CD4-positive, alpha-beta T cell treated with Interleukin-1 beta for 1 hour (primary cell): ENCODE measurements at regions not wholly inside any gene's neighbourhood (a gene's known extent, or its start where the extent isn't known, plus 50 kb on each side); places are given as distances from the start of the nearest gene placed in this dataset.
A peak's percentile ranks its signal among the peaks of the same experiment; 100 is the strongest.

Source experiments
- DNase-seq, 2 donors: peaks; one replicate each; pipeline ENCODE4 v3.0.0-alpha.2; 2020 to 2022

DNA sequence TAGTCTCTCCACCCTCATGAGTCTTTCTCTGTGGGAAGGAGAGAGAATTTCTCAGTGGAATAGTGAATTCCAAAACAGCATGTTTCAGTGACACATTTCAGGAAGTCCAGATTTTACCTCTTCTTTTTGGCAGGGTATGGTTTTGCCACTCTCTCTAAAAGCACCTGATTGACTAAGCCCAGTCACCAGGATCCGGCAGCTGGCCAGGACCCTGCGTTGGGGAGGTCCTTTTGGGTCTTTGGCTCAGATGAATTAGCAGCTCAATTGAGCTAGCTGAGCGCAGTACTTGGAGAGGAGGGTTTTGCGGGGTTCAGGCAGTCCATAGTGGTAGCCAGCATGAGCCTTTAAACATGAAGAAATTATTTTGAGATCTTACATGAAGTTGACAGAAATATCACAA is 548.2 kb downstream of the PDCD6IP start:
- no peak for DNase-seq

DNA sequence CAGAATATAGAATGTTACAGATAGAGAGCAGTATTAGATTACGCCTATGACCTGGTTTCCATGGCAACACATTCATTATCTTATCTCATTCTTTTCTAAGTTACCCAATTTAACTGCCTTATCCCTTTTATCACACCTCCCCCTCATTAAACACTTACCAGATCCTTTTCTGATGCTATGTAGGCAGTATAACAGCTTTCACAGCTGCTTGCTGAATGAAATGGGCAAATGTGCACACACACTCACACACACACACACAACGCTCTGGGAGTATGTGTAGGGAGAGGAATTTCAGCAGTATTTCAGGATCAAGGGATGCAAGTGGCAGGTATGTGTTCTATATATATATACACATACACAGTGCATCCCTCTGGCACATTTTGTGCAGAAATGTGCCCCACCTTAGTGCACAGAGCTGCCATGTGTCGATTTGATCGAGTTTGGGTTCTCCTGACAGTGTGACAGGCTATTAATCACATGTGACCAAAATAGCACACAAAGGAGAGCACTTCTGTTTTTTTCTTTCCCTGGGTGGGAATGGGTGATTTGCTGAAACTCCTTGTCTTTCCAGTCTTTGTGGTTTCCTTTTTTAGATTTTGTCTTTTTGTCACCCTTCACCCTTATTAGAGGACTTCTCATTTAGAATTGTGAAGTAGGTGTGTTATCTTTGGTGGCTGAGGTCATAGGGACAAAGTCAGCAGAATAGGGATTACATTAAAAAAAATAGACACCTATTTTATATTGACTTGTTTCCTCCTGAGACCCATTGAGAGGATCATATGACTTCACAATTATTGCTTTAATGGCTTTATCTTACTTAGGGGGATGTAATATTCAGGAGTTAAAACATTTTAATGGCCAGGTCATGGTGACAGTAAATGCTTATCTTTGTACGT is 553.7 kb downstream of the PDCD6IP start:
- DNase-seq = no peak

- DNase-seq = no peak
Measured at GRCh38 chr3:34352778-34353331, 554.4 kb downstream of the PDCD6IP start.

GRCh38 chr3:34357461-34357860 is 559.0 kb downstream of the PDCD6IP start:
- DNase-seq = no peak

- DNase-seq = no peak
Measured at GRCh38 chr3:34359064-34359463, 560.6 kb downstream of the PDCD6IP start.

GRCh38 chr3:34360713-34361112 is 562.3 kb downstream of the PDCD6IP start:
- no peak for DNase-seq

GRCh38 chr3:34361921-34362320 is 563.5 kb downstream of the PDCD6IP start:
- DNase-seq = peak in 1 of 2 donors; percentile 22

DNA sequence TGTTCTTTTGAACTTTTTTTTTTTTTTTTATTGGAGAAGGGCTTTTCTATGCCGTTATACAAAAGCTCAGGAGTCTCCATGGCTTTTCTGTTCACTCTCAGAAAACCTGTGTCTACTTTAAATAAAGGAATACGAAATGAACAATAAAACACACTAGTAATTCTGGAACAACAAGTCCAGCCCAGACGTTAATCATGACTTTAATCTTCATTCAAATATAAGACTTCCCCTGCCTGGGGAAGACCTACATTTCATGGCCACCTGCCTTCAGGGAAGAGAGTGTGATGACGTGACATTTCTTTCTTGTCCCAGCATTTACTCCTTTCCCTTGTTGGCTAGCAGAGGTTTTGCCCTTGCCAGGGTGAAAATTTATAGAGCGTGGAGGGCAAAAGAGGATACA is 564.5 kb downstream of the PDCD6IP start:
- DNase-seq = no peak

- no peak for DNase-seq
Measured at GRCh38 chr3:34363881-34364280, 565.5 kb downstream of the PDCD6IP start.

- DNase-seq = no peak
Measured at GRCh38 chr3:34364335-34364734, 565.9 kb downstream of the PDCD6IP start.

DNA sequence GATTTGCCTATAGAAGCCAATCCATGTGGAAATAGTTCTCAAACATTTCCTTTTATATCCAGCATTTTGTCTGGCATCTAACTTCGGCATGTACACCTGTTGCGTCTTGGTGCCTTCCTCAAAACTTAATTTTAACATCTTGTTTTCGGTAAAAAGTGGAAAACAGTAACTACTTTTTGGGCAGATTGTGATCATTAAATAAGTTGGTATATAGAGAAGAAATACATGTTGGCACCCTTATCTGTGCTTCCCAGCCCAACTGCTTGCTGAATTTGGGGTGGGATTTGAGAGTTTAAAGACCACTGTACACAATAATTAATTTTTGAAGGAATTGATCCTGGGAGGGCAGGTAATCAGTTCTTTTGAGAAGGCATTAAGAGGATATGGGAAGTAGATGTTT is 566.8 kb downstream of the PDCD6IP start:
- DNase-seq = no peak

DNA sequence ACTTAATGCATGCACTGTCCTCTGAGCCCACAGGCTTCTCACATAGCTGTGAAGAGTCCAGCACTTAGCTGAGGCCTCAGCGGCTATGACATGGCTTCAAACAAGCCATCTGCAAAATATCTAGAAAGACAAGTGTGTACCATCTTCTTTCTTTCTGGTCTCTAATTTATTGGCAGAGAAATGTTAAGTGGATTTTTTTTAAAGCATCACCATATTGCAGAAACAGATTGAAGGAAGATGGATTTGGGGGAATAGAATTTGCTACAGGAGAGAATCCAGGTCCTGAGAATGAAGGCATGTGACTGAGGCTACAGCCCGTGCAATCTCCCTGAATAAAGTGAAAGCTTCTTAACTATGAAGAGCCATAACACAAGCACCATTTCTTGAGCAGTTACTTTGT is 567.3 kb downstream of the PDCD6IP start:
- DNase-seq = no peak

- no peak for DNase-seq
Measured at GRCh38 chr3:34367521-34367920, 569.1 kb downstream of the PDCD6IP start.

DNA sequence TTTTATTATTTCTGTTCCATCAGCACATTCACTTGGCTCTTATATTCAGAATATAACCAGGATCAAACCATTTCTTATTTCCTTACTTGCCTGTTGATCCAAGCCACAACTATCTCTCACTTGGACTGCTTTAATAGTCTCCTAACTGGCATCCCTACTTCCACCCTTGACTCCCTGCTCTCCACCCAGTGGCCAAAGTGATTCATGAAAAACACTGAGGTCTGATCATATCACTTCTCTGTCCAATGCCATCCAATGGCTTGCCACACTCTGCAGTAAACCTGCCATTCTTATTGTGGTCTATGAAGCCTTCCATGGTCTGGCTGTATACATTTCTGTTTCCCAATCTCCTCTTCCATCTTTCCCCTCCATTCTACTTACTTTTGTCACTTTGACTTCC is 576.1 kb downstream of the PDCD6IP start:
- DNase-seq = no peak

- no peak for DNase-seq
Measured at GRCh38 chr3:34376691-34377090, 578.3 kb downstream of the PDCD6IP start.

DNA sequence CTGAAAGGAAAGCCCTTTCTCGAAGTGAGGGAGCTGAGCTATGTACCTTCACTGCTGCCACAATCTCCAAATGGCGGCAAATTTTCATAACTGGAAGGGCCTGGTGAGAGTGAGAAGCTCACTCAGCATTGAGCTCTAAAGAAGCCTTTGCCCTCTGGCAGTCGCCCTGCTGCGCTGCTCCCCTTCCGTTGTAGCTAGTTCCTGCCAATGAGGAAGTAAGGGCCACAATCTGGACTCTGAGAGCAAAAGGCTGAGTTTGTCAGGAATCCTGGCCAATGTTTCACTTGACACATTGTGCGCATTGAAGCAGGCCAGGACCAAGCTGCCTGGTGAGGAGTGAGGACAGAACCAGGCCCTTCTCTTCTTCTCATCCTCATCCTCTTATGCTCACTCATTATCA is 579.5 kb downstream of the PDCD6IP start:
- DNase-seq = no peak

DNA sequence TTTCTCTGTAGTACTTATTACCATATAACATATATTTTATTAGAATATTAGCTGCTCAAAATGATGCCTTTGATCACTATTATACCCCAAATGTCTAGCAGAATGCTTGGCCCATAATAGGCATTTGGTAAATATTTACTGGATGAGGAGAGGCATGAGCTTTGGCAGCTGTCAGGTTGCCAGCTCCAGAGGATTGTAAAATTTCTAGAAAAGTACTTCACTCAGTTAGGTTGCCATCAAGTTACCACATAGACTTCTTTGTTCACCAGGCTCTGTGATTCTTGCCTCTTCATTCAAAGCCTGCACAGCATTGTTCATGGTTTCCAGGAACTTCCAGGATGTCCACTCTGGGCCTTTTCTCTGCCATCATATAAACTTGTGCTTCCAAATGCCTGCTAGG is 582.8 kb downstream of the PDCD6IP start:
- DNase-seq = no peak

- no peak for DNase-seq
Measured at GRCh38 chr3:34382859-34383258, 584.4 kb downstream of the PDCD6IP start.

GRCh38 chr3:34386309-34386708 is 587.9 kb downstream of the PDCD6IP start:
- DNase-seq = no peak

GRCh38 chr3:34387826-34388564 is 589.6 kb downstream of the PDCD6IP start:
- no peak for DNase-seq

- no peak for DNase-seq
Measured at GRCh38 chr3:34388830-34389229, 590.4 kb downstream of the PDCD6IP start.

- no peak for DNase-seq
Measured at GRCh38 chr3:34394978-34395748, 596.7 kb downstream of the PDCD6IP start.

GRCh38 chr3:34396288-34396687 is 597.9 kb downstream of the PDCD6IP start:
- DNase-seq = no peak
